ENCODE measurements at regions not wholly inside any gene's neighbourhood (a gene's known extent, or its start where the extent isn't known, plus 50 kb on each side); places are given as distances from the start of the nearest gene placed in this dataset.

DNA sequence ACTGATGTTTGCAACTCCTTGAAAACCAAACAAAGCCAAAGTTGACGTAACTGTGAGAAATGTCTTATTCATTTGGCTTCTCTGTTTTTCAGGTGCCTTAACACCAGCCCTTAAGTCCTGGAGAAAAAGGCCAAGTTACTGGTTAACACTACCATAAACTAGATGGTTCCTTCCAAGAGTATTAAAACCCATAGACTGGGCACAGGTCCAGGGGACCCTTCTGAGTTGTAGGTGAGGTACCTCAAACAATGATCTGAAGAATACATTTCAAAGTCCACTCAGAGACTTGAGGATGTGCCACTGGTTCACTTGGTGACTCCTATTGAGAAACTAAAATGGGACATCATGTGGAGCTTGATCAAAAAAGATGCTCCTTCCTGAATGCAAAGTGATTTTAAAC is 87.0 kb downstream of the NKX6-1 start:
- peaks cover 22% of the 10 kb centered on the region for H3K4me1 Mint-ChIP-seq
- DNase-seq, result no peak
- no peak overlapping the region for H3K4me3 Mint-ChIP-seq
- TF ChIP-seq, protein P1, sequence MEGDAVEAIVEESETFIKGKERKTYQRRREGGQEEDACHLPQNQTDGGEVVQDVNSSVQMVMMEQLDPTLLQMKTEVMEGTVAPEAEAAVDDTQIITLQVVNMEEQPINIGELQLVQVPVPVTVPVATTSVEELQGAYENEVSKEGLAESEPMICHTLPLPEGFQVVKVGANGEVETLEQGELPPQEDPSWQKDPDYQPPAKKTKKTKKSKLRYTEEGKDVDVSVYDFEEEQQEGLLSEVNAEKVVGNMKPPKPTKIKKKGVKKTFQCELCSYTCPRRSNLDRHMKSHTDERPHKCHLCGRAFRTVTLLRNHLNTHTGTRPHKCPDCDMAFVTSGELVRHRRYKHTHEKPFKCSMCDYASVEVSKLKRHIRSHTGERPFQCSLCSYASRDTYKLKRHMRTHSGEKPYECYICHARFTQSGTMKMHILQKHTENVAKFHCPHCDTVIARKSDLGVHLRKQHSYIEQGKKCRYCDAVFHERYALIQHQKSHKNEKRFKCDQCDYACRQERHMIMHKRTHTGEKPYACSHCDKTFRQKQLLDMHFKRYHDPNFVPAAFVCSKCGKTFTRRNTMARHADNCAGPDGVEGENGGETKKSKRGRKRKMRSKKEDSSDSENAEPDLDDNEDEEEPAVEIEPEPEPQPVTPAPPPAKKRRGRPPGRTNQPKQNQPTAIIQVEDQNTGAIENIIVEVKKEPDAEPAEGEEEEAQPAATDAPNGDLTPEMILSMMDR (IDR thresholded peaks at IDR 0.05), result no peak
- no peaks in the 10 kb centered on the region for H3K36me3 Mint-ChIP-seq (ENCODE audit: low read depth)
- no peaks in the 10 kb centered on the region for H3K27me3 Mint-ChIP-seq (ENCODE audit: low read depth, poor library complexity)
- no peaks in the 10 kb centered on the region for H3K9me3 Mint-ChIP-seq
- H3K27ac Mint-ChIP-seq, result no peak overlapping the region

DNA sequence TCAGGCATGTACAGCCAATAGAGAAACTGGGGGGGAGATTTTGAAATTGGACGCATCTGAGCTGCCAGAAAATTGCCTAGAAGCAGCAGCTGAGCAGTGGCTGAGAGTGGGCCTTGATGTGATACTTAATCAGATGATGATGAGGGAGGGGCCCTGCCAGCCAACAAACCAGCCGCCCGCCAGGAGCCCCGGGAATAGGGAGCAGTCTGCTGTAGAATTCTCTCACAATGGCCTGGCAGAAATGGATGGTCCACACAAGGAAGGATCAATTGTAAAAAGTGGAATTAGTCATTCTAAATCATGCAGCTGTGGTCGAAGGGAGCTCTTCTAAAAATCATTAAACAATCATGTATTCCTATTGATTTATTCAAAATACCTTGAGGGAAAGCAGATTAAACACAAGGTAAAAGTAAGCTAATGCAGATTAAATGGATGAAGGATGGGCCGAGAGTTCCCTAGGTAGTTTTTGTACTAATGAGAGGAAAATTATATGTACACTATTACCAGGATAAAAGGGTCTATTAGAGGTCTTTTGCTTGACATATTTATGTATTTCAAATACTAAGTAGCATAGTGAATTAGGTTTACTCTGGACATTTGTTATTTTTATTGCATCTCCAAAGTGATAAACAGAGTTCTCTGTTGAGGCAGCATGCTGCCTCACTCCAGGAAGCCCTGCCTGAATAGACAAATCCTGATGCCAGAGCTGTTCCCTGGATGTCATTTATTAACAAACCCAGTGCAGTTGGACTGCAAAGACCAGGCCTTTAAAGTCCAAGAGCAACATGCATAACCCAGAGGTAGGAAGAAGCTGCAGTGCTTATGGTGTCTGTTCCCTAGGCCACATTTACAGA is 91.3 kb downstream of the NKX6-1 start:
- Mint-ChIP-seq H3K4me1 (peaks cover 10% of the 10 kb centered on the region), H3K9me3 (no peaks in the 10 kb centered on the region), H3K36me3 (ENCODE audit: low read depth) (no peaks in the 10 kb centered on the region), H3K27me3 (ENCODE audit: low read depth, poor library complexity) (no peaks in the 10 kb centered on the region), H3K27ac (no peak overlapping the region), H3K4me3 (no peak overlapping the region)
- TF ChIP-seq, protein P1 (IDR thresholded peaks at IDR 0.05), result no peak
- DNase-seq, result no peak

DNA sequence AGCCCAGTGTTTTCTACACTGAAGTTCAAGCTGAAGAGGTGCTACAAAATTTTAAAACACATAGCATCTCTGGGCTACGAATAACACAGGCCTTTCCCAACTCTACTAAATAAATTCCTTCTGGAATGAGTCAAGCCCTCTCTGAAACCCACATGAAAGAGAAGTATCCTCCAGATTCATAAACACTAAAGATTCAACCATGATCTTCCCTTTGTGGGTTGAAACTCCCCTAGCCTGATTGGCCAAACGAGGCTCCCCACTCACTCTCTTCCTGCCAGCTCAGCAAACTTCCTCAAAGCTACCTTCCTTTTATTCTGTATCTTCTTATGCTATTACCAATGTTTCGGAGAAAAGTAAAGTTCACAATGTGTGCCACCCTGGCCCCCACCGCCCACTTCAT is 95.4 kb downstream of the NKX6-1 start:
- Mint-ChIP-seq H3K27me3 (ENCODE audit: low read depth, poor library complexity) (no peaks in the 10 kb centered on the region), H3K4me1 (peaks cover 23% of the 10 kb centered on the region), H3K36me3 (ENCODE audit: low read depth) (no peaks in the 10 kb centered on the region), H3K9me3 (no peaks in the 10 kb centered on the region), H3K27ac (no peak overlapping the region), H3K4me3 (no peak overlapping the region)
- DNase-seq, result no peak
- TF ChIP-seq, protein P1 (IDR thresholded peaks at IDR 0.05), result no peak

DNA sequence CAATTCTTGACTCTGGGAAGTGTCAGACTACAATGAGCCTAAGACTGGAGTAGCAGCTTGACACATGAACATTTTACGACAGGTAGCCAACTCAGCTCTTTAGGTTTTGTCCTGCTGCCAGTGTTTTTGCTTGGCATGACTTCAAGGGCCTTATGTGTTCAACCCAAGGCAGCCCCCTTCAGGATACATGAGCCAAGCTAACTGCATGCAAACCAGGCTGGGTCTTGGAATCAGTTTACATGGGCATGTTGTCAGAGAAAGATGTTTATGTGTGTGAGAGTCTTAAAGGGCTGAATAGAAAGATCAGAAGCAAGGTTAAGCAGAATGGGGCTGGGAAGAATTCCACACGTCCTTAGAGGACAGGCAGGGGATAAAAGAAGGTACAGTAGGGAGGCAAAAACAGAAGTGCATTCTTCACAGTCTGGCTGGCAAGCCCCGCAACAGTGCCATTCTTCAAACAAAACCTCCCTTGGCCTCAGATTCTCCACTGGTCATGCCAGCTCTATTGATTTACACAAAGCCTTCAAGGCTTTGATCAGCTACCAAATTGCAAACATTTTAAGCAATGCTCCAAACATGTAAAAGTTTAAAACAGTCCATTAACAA is 97.3 kb downstream of the NKX6-1 start:
- TF ChIP-seq, protein P1 (IDR thresholded peaks at IDR 0.05), result no peak
- Mint-ChIP-seq H3K36me3 (ENCODE audit: low read depth) (no peaks in the 10 kb centered on the region), H3K4me3 (no peak overlapping the region), H3K9me3 (no peaks in the 10 kb centered on the region), H3K4me1 (peaks cover 23% of the 10 kb centered on the region), H3K27ac (peak overlapping the region; percentile 11), H3K27me3 (ENCODE audit: low read depth, poor library complexity) (no peaks in the 10 kb centered on the region)
- DNase-seq, result no peak

DNA sequence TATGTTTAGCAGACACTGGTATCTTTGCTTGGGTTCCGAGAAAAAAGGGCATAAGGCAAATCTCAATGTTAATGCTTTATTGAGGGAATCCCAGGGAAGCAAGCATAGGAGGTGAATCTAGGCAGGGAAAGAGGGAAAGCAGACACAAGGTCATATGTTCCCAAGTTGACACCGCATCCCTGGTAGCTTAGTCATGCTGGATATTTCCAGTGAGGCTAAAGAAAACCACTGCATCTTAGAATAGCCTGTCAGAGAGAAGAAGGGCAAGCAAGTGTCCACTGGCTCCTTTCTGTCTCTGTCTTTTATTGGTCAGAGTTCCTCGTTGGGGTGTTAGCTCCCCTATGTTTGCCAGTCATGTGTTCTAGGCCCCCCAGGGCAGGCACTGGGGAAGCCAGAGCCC is 104.7 kb downstream of the NKX6-1 start:
- TF ChIP-seq, protein P1 (IDR thresholded peaks at IDR 0.05), result no peak
- H3K4me3 Mint-ChIP-seq, result no peak overlapping the region
- no peaks in the 10 kb centered on the region for H3K4me1 Mint-ChIP-seq
- H3K9me3 Mint-ChIP-seq, result no peaks in the 10 kb centered on the region
- H3K36me3 Mint-ChIP-seq (ENCODE audit: low read depth), result no peaks in the 10 kb centered on the region
- no peak for DNase-seq
- H3K27ac Mint-ChIP-seq, result no peak overlapping the region
- H3K27me3 Mint-ChIP-seq (ENCODE audit: low read depth, poor library complexity), result peaks cover 11% of the 10 kb centered on the region
